Endodermal cell (in vitro differentiated cells): ENCODE measurements at regions not wholly inside any gene's neighbourhood (a gene's known extent, or its start where the extent isn't known, plus 50 kb on each side); places are given as distances from the start of the nearest gene placed in this dataset.

Experiments
- DNase-seq: peaks from one replicate; pipeline ENCODE4 v3.0.0-alpha.2; 2017
- H3K27ac ChIP-seq: 2 replicates; pipeline ENCODE4 v1.5.1; 2013; ENCODE audit warnings: mild to moderate bottlenecking, low read depth, low read length, moderate library complexity
- H3K27me3 ChIP-seq: 2 replicates; pipeline ENCODE4 v1.6.1; 2013; ENCODE audit warnings: mild to moderate bottlenecking, low read length, moderate library complexity; ENCODE audit not compliant: insufficient read depth, control insufficient read depth, poor library complexity, severe bottlenecking
- H3K36me3 ChIP-seq: 2 replicates; pipeline ENCODE4 v1.7.0; 2013; ENCODE audit warnings: mild to moderate bottlenecking, low read length, moderate library complexity; ENCODE audit not compliant: control insufficient read depth, insufficient read depth
- H3K4me1 ChIP-seq: one replicate; pipeline ENCODE4 v1.7.0; 2013; ENCODE audit warnings: low read length; ENCODE audit not compliant: control insufficient read depth, insufficient read depth
- H3K4me3 ChIP-seq: 2 replicates; pipeline ENCODE4 v1.5.1; 2013; ENCODE audit warnings: mild to moderate bottlenecking, low read length, moderate library complexity
- H3K9ac ChIP-seq: 2 replicates; pipeline ENCODE4 v1.6.1; 2013; ENCODE audit warnings: mild to moderate bottlenecking, low read length, moderate library complexity; ENCODE audit not compliant: poor library complexity, severe bottlenecking; ENCODE audit errors: extremely low read depth
- H3K9me3 ChIP-seq: 2 replicates; pipeline ENCODE4 v1.6.1; 2013; ENCODE audit warnings: mild to moderate bottlenecking, low read length, moderate library complexity; ENCODE audit not compliant: control insufficient read depth
- H3K27ac Mint-ChIP-seq: 2 replicates; pipeline ENCODE4 v1.8.0; 2020; ENCODE audit warnings: mixed read lengths
- H3K27me3 Mint-ChIP-seq: 2 replicates; pipeline ENCODE4 v1.8.0; 2021; ENCODE audit warnings: mild to moderate bottlenecking, mixed read lengths; ENCODE audit not compliant: insufficient read depth
- H3K36me3 Mint-ChIP-seq: 2 replicates; pipeline ENCODE4 v1.8.0; 2020; ENCODE audit warnings: low read depth, mixed read lengths
- H3K4me1 Mint-ChIP-seq: 2 replicates; pipeline ENCODE4 v1.8.0; 2020; ENCODE audit warnings: mixed read lengths
- H3K4me3 Mint-ChIP-seq: 2 replicates; pipeline ENCODE4 v1.8.0; 2020; ENCODE audit warnings: mild to moderate bottlenecking, moderate library complexity, mixed read lengths
- H3K9me3 Mint-ChIP-seq: 2 replicates; pipeline ENCODE4 v1.8.0; 2020; ENCODE audit warnings: mild to moderate bottlenecking, mixed read lengths
- WGBS, 2 experiments: methylation state at CpG; one replicate each; pipeline versions ENCODE4 v1.1.5 to v1.1.7; 2013; ENCODE audit warnings: missing lambda C conversion rate in 2 of 2, mixed read lengths in 1 of 2; ENCODE audit not compliant: insufficient coverage in 1 of 2, insufficient read length in 1 of 2; 5-methylcytosine and 5-hydroxymethylcytosine counted together
- TF ChIP-seq, protein P1 (sequence below): fragments of 200-600 bp; sonication (generic); conservative IDR thresholded peaks from 2 replicates; pipeline ENCODE4 v1.5.0; 2021; ENCODE audit warnings: antibody characterized with exemption, mild to moderate bottlenecking

DNA sequence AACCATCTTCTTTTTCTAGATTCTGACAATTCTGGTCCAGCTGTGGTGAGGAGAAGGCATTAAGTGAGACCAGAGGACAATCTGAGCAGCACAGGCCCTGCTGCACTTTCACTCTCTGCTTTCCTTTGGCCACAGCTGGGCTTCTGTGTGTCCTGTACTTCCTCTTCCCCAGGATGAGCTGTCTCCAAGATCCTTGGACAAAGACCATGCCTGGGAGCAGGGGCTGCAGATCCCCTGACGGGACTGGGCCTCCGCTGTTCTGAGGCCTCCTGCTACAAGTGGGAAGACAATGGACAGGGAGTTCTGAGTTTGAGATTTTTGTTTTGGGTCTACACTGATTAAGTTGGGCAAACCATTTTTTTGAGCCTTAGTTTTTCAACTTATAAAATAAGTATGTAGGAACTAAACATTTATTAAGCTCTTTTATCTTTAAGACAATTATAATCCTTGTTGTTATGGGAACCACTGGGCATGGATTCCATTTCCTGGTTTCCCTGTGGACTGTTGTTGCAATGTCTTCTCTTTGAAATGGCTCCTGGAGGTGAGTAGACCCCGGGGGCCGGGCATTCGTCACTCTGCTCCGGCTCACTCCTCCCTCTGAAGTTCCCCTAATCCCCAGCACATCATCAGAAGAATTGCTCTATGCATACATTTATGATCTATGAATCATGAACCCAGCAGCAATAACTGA lies 266.6 kb downstream of the ACTR3 start:
- Mint-ChIP-seq H3K4me1 (no peaks in the 10 kb centered on the region), H3K9me3 (no peaks in the 10 kb centered on the region), H3K4me3 (no peak overlapping the region), H3K27me3 (no peaks in the 10 kb centered on the region), H3K36me3 (no peaks in the 10 kb centered on the region), H3K27ac (no peak overlapping the region)
- WGBS, 2 experiments = 93 to 100% methylated on average over 1 to 6 of the region's 6 CpGs
- no peaks in the 10 kb centered on the region for H3K9me3 ChIP-seq
- no peak overlapping the region for H3K4me3 ChIP-seq
- H3K36me3 ChIP-seq = no peaks in the 10 kb centered on the region
- no peaks in the 10 kb centered on the region for H3K27me3 ChIP-seq
- no peak for DNase-seq
- TF ChIP-seq, protein P1, sequence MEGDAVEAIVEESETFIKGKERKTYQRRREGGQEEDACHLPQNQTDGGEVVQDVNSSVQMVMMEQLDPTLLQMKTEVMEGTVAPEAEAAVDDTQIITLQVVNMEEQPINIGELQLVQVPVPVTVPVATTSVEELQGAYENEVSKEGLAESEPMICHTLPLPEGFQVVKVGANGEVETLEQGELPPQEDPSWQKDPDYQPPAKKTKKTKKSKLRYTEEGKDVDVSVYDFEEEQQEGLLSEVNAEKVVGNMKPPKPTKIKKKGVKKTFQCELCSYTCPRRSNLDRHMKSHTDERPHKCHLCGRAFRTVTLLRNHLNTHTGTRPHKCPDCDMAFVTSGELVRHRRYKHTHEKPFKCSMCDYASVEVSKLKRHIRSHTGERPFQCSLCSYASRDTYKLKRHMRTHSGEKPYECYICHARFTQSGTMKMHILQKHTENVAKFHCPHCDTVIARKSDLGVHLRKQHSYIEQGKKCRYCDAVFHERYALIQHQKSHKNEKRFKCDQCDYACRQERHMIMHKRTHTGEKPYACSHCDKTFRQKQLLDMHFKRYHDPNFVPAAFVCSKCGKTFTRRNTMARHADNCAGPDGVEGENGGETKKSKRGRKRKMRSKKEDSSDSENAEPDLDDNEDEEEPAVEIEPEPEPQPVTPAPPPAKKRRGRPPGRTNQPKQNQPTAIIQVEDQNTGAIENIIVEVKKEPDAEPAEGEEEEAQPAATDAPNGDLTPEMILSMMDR = no peak
- no peaks in the 10 kb centered on the region for H3K4me1 ChIP-seq
- H3K27ac ChIP-seq = no peak overlapping the region
- no peak overlapping the region for H3K9ac ChIP-seq

DNA sequence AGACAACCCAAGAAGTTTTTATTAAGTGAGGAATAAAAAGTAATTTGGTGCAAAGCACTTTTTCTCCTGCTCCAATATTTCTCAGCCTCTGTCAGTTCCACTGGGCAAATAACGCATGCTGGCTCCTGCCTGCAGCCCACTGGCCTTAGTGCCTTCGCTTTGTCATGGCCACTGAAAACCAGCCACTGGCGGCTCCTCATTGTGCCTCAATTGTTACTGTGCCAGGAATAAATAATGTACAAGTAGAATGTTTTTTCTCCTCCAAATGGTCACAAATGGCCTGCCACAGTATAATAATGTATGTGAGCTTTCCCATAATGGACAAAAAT lies 267.1 kb downstream of the ACTR3 start:
- no peaks in the 10 kb centered on the region for H3K9me3 ChIP-seq
- no peak overlapping the region for H3K4me3 ChIP-seq
- H3K27me3 ChIP-seq = no peaks in the 10 kb centered on the region
- no peaks in the 10 kb centered on the region for H3K36me3 ChIP-seq
- no peak overlapping the region for H3K9ac ChIP-seq
- no peaks in the 10 kb centered on the region for H3K4me1 Mint-ChIP-seq
- H3K4me1 ChIP-seq = no peaks in the 10 kb centered on the region
- H3K27ac ChIP-seq = no peak overlapping the region
- H3K36me3 Mint-ChIP-seq = no peaks in the 10 kb centered on the region
- H3K27me3 Mint-ChIP-seq = no peaks in the 10 kb centered on the region
- TF ChIP-seq, protein P1 = no peak
- H3K27ac Mint-ChIP-seq = no peak overlapping the region
- H3K9me3 Mint-ChIP-seq = no peaks in the 10 kb centered on the region
- WGBS, 2 experiments = 97% methylated on average over 3 of the region's 3 CpGs; no CpG with 5 or more reads in 1 of the 2 experiments
- DNase-seq = no peak
- no peak overlapping the region for H3K4me3 Mint-ChIP-seq

DNA sequence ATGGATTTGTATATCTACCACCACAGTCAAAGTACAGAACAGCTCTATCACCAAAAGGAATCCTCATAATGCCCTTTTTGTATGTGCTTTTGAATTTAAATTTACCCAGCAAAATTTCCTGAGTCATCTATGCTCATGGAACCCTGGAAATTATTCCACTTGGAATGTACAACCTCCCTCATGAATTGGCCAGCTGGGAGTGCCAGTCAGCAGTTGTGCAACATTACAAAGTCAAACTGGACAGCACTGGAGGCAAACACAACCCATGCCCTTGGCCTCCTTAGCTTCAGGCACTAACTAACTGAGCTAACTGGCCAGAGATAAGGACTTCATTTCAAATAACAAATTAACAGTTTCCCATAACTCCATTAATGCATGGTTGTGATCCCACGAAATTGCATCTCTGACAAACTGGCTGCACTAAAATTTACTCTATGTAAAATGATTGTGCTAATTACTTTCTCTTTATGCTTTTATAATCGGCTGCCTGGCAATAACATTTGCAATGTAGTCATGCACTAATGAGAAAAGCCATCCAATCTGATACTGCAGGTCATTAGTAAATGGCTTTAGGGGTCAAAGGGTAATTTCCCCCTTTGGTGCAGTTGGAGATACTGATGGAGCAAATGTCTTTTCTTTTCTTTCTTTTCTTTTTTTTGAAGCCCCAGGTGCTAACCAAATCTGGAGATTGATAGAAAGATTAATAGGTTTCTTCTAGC lies 270.5 kb downstream of the ACTR3 start:
- Mint-ChIP-seq H3K4me3 (no peak overlapping the region), H3K27ac (no peak overlapping the region), H3K27me3 (no peaks in the 10 kb centered on the region), H3K4me1 (no peaks in the 10 kb centered on the region), H3K36me3 (no peaks in the 10 kb centered on the region), H3K9me3 (no peaks in the 10 kb centered on the region)
- Histone ChIP-seq H3K27me3 (no peaks in the 10 kb centered on the region), H3K36me3 (no peaks in the 10 kb centered on the region), H3K4me3 (no peak overlapping the region), H3K9ac (no peak overlapping the region), H3K9me3 (no peaks in the 10 kb centered on the region), H3K4me1 (no peaks in the 10 kb centered on the region), H3K27ac (no peak overlapping the region)
- DNase-seq = no peak
- 76 to 82% methylated on average over 2 of the region's 2 CpGs for WGBS, 2 experiments
- TF ChIP-seq, protein P1 = no peak
